Vagina (tissue), 2 donors: ENCODE measurements at regions not wholly inside any gene's neighbourhood (a gene's known extent, or its start where the extent isn't known, plus 50 kb on each side); places are given as distances from the start of the nearest gene placed in this dataset.

ENCODE experiments used
- POLR2A ChIP-seq, 2 donors: fragments of 450-650 bp; IDR thresholded peaks; one replicate each; pipeline ENCODE4 v1.6.1; 2017; ENCODE audit warnings: antibody characterized with exemption in 2 of 2, mild to moderate bottlenecking in 2 of 2, moderate library complexity in 2 of 2
- POLR2AphosphoS5 ChIP-seq, 2 donors: sonication (generic); formaldehyde crosslinking; IDR thresholded peaks; one replicate each; pipeline ENCODE4 v1.9.0; 2017; ENCODE audit warnings: antibody characterized with exemption in 2 of 2, mild to moderate bottlenecking in 2 of 2, low read depth in 1 of 2; ENCODE audit not compliant: insufficient read depth in 1 of 2
- TF ChIP-seq, protein P1 (sequence below), 3 experiments: fragments of 450-650 bp in 2 of 3; fragments of 200-600 bp in 1 of 3; sonication (generic) in 1 of 3; IDR thresholded peaks; one replicate each; pipeline ENCODE4 v1.5.1; 2017 to 2019; ENCODE audit warnings: antibody characterized with exemption in 3 of 3, mild to moderate bottlenecking in 2 of 3, moderate library complexity in 2 of 3

DNA sequence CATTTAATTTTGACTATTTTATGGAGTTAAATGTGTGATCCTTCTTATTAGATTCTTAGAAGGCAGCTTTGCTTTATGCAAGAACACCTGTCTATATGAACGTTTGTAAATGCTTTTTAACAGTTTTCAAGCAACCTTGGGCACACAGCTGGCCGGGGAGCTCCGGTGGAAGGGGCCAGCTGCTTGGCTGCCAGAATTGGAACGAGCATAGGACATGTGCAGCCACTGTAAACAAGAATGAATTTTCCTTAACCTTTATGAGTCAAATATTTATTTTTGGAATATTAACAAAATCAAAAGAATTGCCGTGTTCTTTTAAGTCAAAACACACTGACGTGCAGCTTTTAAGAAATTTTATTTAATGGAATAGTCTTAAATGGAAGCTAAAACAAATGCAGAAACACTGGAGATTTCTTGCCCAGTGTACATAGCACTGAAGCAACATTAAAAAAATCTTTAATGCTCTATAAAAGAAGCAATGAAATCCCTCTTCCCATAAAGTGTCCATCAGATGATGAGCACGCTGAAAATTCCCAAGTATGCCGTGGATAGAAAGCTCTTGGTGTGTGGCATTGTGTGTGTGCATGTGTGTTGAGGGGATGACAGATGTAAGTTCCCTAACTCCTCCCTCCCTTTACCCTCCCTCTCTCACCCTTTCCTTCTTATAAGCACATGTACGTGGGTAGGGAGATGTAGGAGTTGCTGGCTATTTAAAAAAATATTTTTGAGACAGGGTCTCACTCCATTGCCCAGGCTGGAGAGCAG, 208.9 kb upstream of the EXOC2 start:
- TF ChIP-seq, protein P1, sequence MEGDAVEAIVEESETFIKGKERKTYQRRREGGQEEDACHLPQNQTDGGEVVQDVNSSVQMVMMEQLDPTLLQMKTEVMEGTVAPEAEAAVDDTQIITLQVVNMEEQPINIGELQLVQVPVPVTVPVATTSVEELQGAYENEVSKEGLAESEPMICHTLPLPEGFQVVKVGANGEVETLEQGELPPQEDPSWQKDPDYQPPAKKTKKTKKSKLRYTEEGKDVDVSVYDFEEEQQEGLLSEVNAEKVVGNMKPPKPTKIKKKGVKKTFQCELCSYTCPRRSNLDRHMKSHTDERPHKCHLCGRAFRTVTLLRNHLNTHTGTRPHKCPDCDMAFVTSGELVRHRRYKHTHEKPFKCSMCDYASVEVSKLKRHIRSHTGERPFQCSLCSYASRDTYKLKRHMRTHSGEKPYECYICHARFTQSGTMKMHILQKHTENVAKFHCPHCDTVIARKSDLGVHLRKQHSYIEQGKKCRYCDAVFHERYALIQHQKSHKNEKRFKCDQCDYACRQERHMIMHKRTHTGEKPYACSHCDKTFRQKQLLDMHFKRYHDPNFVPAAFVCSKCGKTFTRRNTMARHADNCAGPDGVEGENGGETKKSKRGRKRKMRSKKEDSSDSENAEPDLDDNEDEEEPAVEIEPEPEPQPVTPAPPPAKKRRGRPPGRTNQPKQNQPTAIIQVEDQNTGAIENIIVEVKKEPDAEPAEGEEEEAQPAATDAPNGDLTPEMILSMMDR (IDR thresholded peaks at IDR 0.05) = no peak
- no peak for TF ChIP-seq POLR2A (IDR thresholded peaks at IDR 0.05)
- no peak for TF ChIP-seq POLR2AphosphoS5 (IDR thresholded peaks at IDR 0.05; ENCODE audit: insufficient read depth in 1 of 2, low read depth in 1 of 2)
